ENCODE measurements at regions not wholly inside any gene's neighbourhood (a gene's known extent, or its start where the extent isn't known, plus 50 kb on each side); places are given as distances from the start of the nearest gene placed in this dataset.

DNA sequence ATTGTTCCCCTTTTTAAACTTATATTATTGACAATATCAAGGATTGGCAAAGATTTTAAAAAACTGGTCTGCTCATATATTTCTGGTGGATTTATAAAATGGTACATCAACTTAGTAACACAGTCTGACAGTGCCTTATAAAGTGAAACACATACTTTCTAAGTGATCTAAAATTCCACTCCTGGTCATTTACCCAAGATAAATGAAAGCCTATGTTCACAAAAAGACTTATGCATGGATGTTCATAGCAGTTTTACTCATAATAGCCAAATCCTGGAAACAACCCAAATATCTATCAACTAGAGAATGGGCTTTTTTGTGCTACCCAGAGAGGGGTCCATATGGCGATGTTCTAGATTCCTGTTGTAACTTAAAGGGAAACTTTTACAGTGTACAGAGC, 222.4 kb upstream of the FAM83B start:
- ATAC-seq (no peak), DNase-seq (no peak)
- intact Hi-C loops (cut with DNase I, micrococcal nuclease), result no loop called here

DNA sequence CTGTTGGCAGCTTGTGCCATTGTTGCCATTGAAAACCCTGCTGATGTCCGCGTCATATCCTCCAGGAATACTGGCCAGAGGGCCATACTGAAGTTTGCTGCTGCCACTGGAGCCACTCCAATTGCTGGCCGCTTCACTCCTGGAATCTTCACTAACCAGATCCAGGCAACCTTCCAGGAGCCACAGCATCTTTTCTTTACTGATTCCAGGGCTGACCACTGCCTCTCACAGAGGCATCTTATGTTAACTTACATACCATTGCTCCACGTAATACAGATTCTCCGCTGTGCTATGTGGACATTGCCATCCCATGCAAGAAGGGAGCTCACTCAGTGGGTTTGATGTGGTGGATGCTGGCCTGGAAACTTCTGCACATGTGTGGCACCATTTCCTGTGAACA, 221.8 kb upstream of the FAM83B start:
- DNase-seq (no peak), ATAC-seq (no peak)
- intact Hi-C loops (cut with DNase I, micrococcal nuclease), result no loop called here

DNA sequence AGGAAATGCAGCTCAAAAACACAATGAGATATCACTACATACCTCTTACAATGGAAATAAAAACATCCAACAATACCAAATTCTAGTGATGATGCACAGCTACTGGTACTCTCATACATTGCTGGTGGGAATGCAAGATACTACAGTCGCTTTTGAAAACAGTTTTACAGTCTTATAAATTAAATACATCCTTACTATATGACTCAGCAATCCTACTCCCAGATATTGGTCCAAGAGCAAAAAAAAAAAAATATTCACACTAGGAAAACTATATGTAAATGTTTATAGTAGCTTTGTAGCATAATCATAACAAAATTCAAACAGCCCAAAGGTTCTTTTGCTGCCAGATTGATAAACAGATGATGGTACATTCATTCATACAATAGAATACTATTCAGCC, 217.4 kb upstream of the FAM83B start:
- no peak for ATAC-seq
- intact Hi-C loops (cut with DNase I, micrococcal nuclease), result no loop called here

GRCh38 chr6:54632984-54633565, 213.5 kb upstream of the FAM83B start:
- ATAC-seq (no peak), DNase-seq (no peak)
- intact Hi-C loops (cut with DNase I, micrococcal nuclease), result no loop called here

More for the DNA sequence above, 217.4 kb upstream of the FAM83B start:
- no peak for DNase-seq

GRCh38 chr6:54633601-54634000, 213.0 kb upstream of the FAM83B start:
- intact Hi-C loops (cut with DNase I, micrococcal nuclease), result no loop called here
- no peak for DNase-seq
- no peak for ATAC-seq

DNA sequence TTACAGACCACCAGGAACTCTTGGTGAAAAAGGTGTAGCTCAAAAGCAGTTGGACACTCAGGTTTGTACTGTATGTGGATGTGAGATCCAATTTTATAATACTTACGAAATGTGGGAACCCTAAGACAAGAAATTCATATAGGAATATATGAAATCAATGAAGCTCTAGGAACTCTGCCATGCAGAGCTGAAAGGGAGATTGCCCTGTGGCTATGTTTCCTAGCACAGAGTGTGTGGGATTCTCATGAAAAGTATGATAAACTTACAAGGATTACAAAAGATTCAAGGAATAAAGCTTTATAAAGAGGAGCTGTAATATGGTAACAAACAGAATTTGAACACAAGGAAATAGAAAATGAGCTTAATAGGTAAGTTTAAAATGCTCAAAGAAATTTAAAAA, 205.7 kb upstream of the FAM83B start:
- intact Hi-C loops (cut with DNase I, micrococcal nuclease), result no loop called here
- no peak for ATAC-seq
- DNase-seq, result no peak

GRCh38 chr6:54646069-54646950, 200.3 kb upstream of the FAM83B start:
- no peak for ATAC-seq
- intact Hi-C loops (cut with DNase I, micrococcal nuclease), result no loop called here

GRCh38 chr6:54646951-54647664, 199.5 kb upstream of the FAM83B start:
- intact Hi-C loops (cut with DNase I, micrococcal nuclease), result no loop called here
- ATAC-seq, result no peak
- no peak for DNase-seq

More at GRCh38 chr6:54646069-54646950, 200.3 kb upstream of the FAM83B start:
- DNase-seq, result no peak

DNA sequence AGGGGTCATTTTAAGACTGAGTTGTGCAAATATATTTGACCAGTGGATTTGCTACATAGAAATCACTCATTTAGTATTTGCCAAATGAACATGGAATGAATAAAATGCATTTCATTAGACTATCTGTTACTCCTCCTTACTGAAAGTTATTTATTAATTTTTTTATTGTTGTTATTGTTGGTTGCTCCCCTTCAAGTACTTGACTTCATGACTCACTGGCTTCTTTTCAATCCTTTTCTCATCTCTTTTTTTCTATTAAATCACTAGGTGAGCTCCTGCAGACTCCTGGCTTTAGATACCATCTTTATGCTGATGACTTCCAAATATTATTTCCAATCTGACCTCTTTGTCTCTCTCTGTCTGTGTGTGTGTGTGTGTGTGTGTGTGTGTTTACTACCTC, 192.2 kb upstream of the FAM83B start:
- ATAC-seq, result no peak
- DNase-seq, result no peak
- intact Hi-C loops (cut with DNase I, micrococcal nuclease), result no loop called here

DNA sequence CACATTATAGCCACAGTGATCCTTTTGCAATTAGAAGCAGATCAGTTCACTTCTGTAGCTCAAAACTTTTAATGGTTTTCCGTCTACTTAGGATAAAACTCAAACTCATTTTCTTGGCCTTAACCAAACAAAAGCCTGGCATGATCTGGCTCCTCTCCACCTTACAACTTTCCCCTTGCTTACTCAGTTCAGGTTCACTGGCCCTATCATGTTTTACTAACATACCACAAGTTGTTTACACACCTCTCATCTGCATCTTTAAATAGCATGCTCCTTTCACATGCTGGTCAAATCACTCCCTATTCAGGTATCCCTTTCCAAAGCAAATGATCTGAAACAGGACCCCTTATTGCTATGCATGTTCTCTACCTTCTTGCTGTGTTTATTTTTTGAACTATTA, 191.4 kb upstream of the FAM83B start:
- DNase-seq, result no peak
- peak; percentile 63 for ATAC-seq
- intact Hi-C loops (cut with DNase I, micrococcal nuclease), result no loop called here

GRCh38 chr6:54665278-54665677, 181.3 kb upstream of the FAM83B start:
- ATAC-seq, result no peak
- DNase-seq, result no peak
- intact Hi-C loops (cut with DNase I, micrococcal nuclease), result no loop called here

- no peak for DNase-seq
- ATAC-seq, result no peak
- intact Hi-C loops (cut with DNase I, micrococcal nuclease), result no loop called here
These were observed 166.0 kb upstream of the FAM83B start for GRCh38 chr6:54680531-54680930.

- intact Hi-C loops (cut with DNase I, micrococcal nuclease), result no loop called here
- DNase-seq (no peak), ATAC-seq (no peak)
These were observed 165.3 kb upstream of the FAM83B start for GRCh38 chr6:54681267-54681666.

GRCh38 chr6:54681987-54682386, 164.6 kb upstream of the FAM83B start:
- intact Hi-C loops (cut with DNase I, micrococcal nuclease), result no loop called here
- no peak for ATAC-seq

GRCh38 chr6:54689620-54690019, 157.0 kb upstream of the FAM83B start:
- ATAC-seq, result no peak
- intact Hi-C loops (cut with DNase I, micrococcal nuclease), result no loop called here
- DNase-seq, result no peak

More at GRCh38 chr6:54681987-54682386, 164.6 kb upstream of the FAM83B start:
- no peak for DNase-seq

GRCh38 chr6:54690596-54690995, 156.0 kb upstream of the FAM83B start:
- DNase-seq, result no peak
- ATAC-seq, result peak; percentile 27
- intact Hi-C loops (cut with DNase I, micrococcal nuclease), result no loop called here

DNA sequence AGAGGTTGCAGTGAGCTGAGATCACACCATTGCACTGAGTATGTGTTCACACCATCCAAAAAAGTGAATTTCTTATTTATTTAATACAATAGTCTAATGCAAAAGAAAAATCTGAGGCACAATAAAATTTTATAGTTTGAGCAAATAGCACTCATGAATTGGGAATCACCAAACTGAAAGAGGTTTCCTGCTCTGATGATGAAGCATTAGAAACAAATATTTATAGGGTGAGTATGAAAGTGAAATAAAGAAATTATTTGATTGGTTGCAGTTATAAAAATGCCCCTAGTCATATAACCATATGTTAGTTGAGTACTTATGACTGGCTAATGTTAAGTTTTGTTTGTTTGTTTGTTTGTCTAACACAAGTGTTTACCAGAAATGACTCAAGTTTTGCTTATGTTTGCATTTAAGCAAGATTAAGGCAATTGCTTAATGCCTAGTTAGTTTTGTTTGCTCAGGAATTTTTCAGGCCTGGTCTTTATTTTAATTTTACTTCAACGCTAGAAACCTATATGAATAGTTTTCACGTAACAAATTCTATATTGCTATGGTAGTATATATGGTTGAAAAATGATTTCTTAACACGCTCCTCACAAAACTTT, 151.5 kb upstream of the FAM83B start:
- intact Hi-C loops (cut with DNase I, micrococcal nuclease), result no loop called here
- DNase-seq, result no peak
- no peak for ATAC-seq

- ATAC-seq (no peak), DNase-seq (no peak)
- intact Hi-C loops (cut with DNase I, micrococcal nuclease), result no loop called here
These were observed 150.8 kb upstream of the FAM83B start for GRCh38 chr6:54695815-54696214.

GRCh38 chr6:54697424-54697823, 149.1 kb upstream of the FAM83B start:
- DNase-seq (no peak), ATAC-seq (peak; percentile 52)
- intact Hi-C loops (cut with DNase I, micrococcal nuclease), result no loop called here

DNA sequence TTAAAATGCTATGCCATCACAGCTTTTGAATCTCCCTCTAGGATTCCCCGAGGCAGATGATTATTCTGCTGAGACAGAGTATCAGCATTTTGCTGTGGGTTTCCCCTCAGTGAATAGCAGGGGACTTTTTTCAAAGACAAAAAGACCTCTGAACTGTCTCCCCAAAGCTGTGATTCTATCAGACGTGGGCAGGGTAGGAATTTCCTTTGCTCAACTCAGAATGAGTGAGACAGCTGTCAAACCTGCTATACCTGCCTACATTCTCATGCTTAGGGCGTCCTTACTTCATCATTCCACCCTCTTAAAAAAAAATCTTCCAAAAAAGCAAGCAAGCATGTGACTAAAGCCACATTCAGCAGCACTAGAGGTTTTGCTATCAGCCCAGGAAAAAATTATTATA, 147.6 kb upstream of the FAM83B start:
- intact Hi-C loops (cut with DNase I, micrococcal nuclease), result no loop called here
- no peak for ATAC-seq
- no peak for DNase-seq
